ENCODE measurements at regions not wholly inside any gene's neighbourhood (a gene's known extent, or its start where the extent isn't known, plus 50 kb on each side); places are given as distances from the start of the nearest gene placed in this dataset.
"Not testable (repeated sequence)": the region's sequence is repeated elsewhere in the genome, so short reads cannot be mapped to it uniquely, and the experiment has no call there.

GRCh38 chr22:40094485-40094884 lies 83.2 kb upstream of the TNRC6B start:
- H3K4me2 ChIP-seq (ENCODE audit: low read length), result no peak overlapping the region
- no peaks in the 10 kb centered on the region for H4K20me1 ChIP-seq (ENCODE audit: insufficient read depth, low read length)
- Mint-ChIP-seq H3K4me1 (ENCODE audit: low read depth, unreplicated experiment) (peaks cover 6% of the 10 kb centered on the region), H3K4me3 (ENCODE audit: unreplicated experiment) (peak overlapping the region; percentile 9), H3K27me3 (ENCODE audit: low read depth, unreplicated experiment) (no peaks in the 10 kb centered on the region), H3K9me3 (ENCODE audit: unreplicated experiment) (no peaks in the 10 kb centered on the region), H3K27ac (ENCODE audit: unreplicated experiment) (no peak overlapping the region), H3K36me3 (ENCODE audit: low read depth, unreplicated experiment) (no peaks in the 10 kb centered on the region)
- TF ChIP-seq EZH2 (IDR thresholded peaks at IDR 0.05; ENCODE audit: insufficient read depth, low read length), result no peak
- DNase-seq (ENCODE audit: low read depth) (no peak), FAIRE-seq (no peak)
- H3K79me2 ChIP-seq (ENCODE audit: insufficient read depth, low read length), result no peaks in the 10 kb centered on the region
- H3K27ac ChIP-seq (ENCODE audit: low read depth, low read length), result no peak overlapping the region
- H3K9ac ChIP-seq (ENCODE audit: low read length), result no peak overlapping the region
- H3K4me1 ChIP-seq (ENCODE audit: insufficient read depth, low read length), result no peaks in the 10 kb centered on the region
- no peak overlapping the region for H3K4me3 ChIP-seq (ENCODE audit: insufficient read depth, low read depth, low read length)
- H3K9me3 ChIP-seq (ENCODE audit: insufficient read depth, low read depth, low read length), result no peaks in the 10 kb centered on the region
- H3K27me3 ChIP-seq (ENCODE audit: insufficient read depth, low read length), result no peaks in the 10 kb centered on the region
- H2AFZ ChIP-seq (ENCODE audit: low read depth, low read length), result no peak overlapping the region
- H3K36me3 ChIP-seq (ENCODE audit: insufficient read depth, low read length), result no peaks in the 10 kb centered on the region

- DNase-seq (ENCODE audit: low read depth); H3K9me3 ChIP-seq (ENCODE audit: insufficient read depth, low read depth, low read length); H3K36me3 ChIP-seq (ENCODE audit: insufficient read depth, low read length); H3K27me3 Mint-ChIP-seq (ENCODE audit: low read depth, unreplicated experiment); H3K4me1 Mint-ChIP-seq (ENCODE audit: low read depth, unreplicated experiment); H4K20me1 ChIP-seq (ENCODE audit: insufficient read depth, low read length); H3K4me1 ChIP-seq (ENCODE audit: insufficient read depth, low read length); FAIRE-seq; H3K9me3 Mint-ChIP-seq (ENCODE audit: unreplicated experiment); H3K9ac ChIP-seq (ENCODE audit: low read length); H3K4me2 ChIP-seq (ENCODE audit: low read length); H3K4me3 ChIP-seq (ENCODE audit: insufficient read depth, low read depth, low read length); H3K36me3 Mint-ChIP-seq (ENCODE audit: low read depth, unreplicated experiment); H3K27ac Mint-ChIP-seq (ENCODE audit: unreplicated experiment); H3K27me3 ChIP-seq (ENCODE audit: insufficient read depth, low read length); H3K27ac ChIP-seq (ENCODE audit: low read depth, low read length); H3K79me2 ChIP-seq (ENCODE audit: insufficient read depth, low read length); H2AFZ ChIP-seq (ENCODE audit: low read depth, low read length); H3K4me3 Mint-ChIP-seq (ENCODE audit: unreplicated experiment): not testable (repeated sequence)
Measured at GRCh38 chr22:40099887-40100286, 77.8 kb upstream of the TNRC6B start.

GRCh38 chr22:40105755-40106154 lies 72.0 kb upstream of the TNRC6B start:
- H3K27me3 Mint-ChIP-seq (ENCODE audit: low read depth, unreplicated experiment), result no peaks in the 10 kb centered on the region
- H2AFZ ChIP-seq (ENCODE audit: low read depth, low read length), result no peak overlapping the region
- no peak overlapping the region for H3K27ac Mint-ChIP-seq (ENCODE audit: unreplicated experiment)
- H3K9ac ChIP-seq (ENCODE audit: low read length), result no peak overlapping the region
- H4K20me1 ChIP-seq (ENCODE audit: insufficient read depth, low read length), result no peaks in the 10 kb centered on the region
- DNase-seq (ENCODE audit: low read depth) (no peak), FAIRE-seq (no peak)
- H3K27me3 ChIP-seq (ENCODE audit: insufficient read depth, low read length), result no peaks in the 10 kb centered on the region
- no peaks in the 10 kb centered on the region for H3K9me3 Mint-ChIP-seq (ENCODE audit: unreplicated experiment)
- H3K36me3 Mint-ChIP-seq (ENCODE audit: low read depth, unreplicated experiment), result no peaks in the 10 kb centered on the region
- H3K79me2 ChIP-seq (ENCODE audit: insufficient read depth, low read length), result no peaks in the 10 kb centered on the region
- no peak overlapping the region for H3K27ac ChIP-seq (ENCODE audit: low read depth, low read length)
- no peak overlapping the region for H3K4me2 ChIP-seq (ENCODE audit: low read length)
- no peak overlapping the region for H3K4me3 Mint-ChIP-seq (ENCODE audit: unreplicated experiment)
- H3K4me3 ChIP-seq (ENCODE audit: insufficient read depth, low read depth, low read length), result no peak overlapping the region
- TF ChIP-seq EZH2 (IDR thresholded peaks at IDR 0.05; ENCODE audit: insufficient read depth, low read length), result no peak
- no peak for TF ChIP-seq CTCF (IDR thresholded peaks at IDR 0.05; ENCODE audit: insufficient read depth, low read depth, low read length)
- peaks cover 3% of the 10 kb centered on the region for H3K4me1 ChIP-seq (ENCODE audit: insufficient read depth, low read length)
- peaks cover 9% of the 10 kb centered on the region for H3K4me1 Mint-ChIP-seq (ENCODE audit: low read depth, unreplicated experiment)
- no peaks in the 10 kb centered on the region for H3K36me3 ChIP-seq (ENCODE audit: insufficient read depth, low read length)
- H3K9me3 ChIP-seq (ENCODE audit: insufficient read depth, low read depth, low read length), result no peaks in the 10 kb centered on the region

- H3K4me3 Mint-ChIP-seq (ENCODE audit: unreplicated experiment), result no peak overlapping the region
- no peaks in the 10 kb centered on the region for H3K9me3 ChIP-seq (ENCODE audit: insufficient read depth, low read depth, low read length)
- H3K27ac ChIP-seq (ENCODE audit: low read depth, low read length), result no peak overlapping the region
- no peak overlapping the region for H3K4me3 ChIP-seq (ENCODE audit: insufficient read depth, low read depth, low read length)
- peaks cover 5% of the 10 kb centered on the region for H3K4me1 Mint-ChIP-seq (ENCODE audit: low read depth, unreplicated experiment)
- H3K4me2 ChIP-seq (ENCODE audit: low read length), result no peak overlapping the region
- no peak overlapping the region for H2AFZ ChIP-seq (ENCODE audit: low read depth, low read length)
- FAIRE-seq (no peak), DNase-seq (ENCODE audit: low read depth) (no peak)
- H3K27me3 Mint-ChIP-seq (ENCODE audit: low read depth, unreplicated experiment), result no peaks in the 10 kb centered on the region
- TF ChIP-seq EZH2 (IDR thresholded peaks at IDR 0.05; ENCODE audit: insufficient read depth, low read length) (no peak), CTCF (IDR thresholded peaks at IDR 0.05; ENCODE audit: insufficient read depth, low read depth, low read length) (no peak)
- H3K9ac ChIP-seq (ENCODE audit: low read length), result no peak overlapping the region
- H3K27ac Mint-ChIP-seq (ENCODE audit: unreplicated experiment), result no peak overlapping the region
- no peaks in the 10 kb centered on the region for H3K36me3 Mint-ChIP-seq (ENCODE audit: low read depth, unreplicated experiment)
- H3K27me3 ChIP-seq (ENCODE audit: insufficient read depth, low read length), result no peaks in the 10 kb centered on the region
- no peaks in the 10 kb centered on the region for H3K79me2 ChIP-seq (ENCODE audit: insufficient read depth, low read length)
- H3K4me1 ChIP-seq (ENCODE audit: insufficient read depth, low read length), result peaks cover 3% of the 10 kb centered on the region
- no peaks in the 10 kb centered on the region for H4K20me1 ChIP-seq (ENCODE audit: insufficient read depth, low read length)
- no peaks in the 10 kb centered on the region for H3K9me3 Mint-ChIP-seq (ENCODE audit: unreplicated experiment)
- H3K36me3 ChIP-seq (ENCODE audit: insufficient read depth, low read length), result no peaks in the 10 kb centered on the region
Measured at GRCh38 chr22:40107244-40107643, 70.5 kb upstream of the TNRC6B start.

All from astrocyte (in vitro differentiated cells and primary cell).